NCI-H128 (cell line): ENCODE measurements at regions not wholly inside any gene's neighbourhood (a gene's known extent, or its start where the extent isn't known, plus 50 kb on each side); places are given as distances from the start of the nearest gene placed in this dataset.

ENCODE experiments used
- DNase-seq: peaks from one replicate; lab custom pipeline; 2025; ENCODE audit not compliant: unreplicated experiment; lab: John Stamatoyannopoulos, UW

GRCh38 chr16:55261301-55261700 lies 62.7 kb upstream of the IRX6 start:
- DNase-seq = no peak

- DNase-seq = no peak
These were observed 60.4 kb upstream of the IRX6 start for GRCh38 chr16:55263271-55264250.

DNA sequence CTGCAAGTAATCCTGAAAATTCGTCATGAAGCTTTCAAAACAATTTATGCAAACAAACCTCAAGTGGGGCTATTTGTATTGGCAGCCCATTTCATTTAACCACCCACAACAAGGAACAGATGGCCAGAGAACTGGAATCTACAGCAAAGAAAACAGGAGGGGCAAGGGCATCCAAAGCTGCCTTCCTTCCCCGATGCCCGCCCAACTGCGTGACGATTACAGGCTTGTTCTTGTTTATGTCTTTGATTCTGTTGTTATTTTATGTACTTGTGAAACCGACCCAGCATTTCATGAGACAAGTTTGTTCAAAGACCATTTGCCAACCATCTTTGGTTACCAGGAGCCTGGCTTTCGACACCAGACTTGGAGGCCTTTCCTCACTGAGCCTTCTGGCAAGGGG lies 59.1 kb upstream of the IRX6 start:
- no peak for DNase-seq

DNA sequence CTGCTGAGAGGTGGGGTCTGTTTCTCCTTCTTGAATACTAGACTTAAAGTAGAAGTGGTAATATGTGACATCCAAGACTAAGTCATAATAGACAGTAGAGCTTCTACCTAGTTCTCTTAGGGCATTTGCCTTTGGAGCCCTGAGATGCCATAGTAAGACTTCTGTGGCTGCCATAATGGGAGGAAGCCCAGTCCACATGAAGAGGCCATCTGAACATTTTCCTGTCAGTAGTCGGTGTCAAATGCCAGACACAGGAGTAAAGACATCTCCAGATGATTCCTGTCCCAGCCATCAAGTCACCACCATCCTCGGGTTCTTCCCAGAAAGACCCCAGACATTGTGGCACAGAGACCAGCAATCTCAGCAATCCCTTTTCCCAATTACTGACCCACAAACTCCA lies 58.1 kb upstream of the IRX6 start:
- DNase-seq = no peak

DNA sequence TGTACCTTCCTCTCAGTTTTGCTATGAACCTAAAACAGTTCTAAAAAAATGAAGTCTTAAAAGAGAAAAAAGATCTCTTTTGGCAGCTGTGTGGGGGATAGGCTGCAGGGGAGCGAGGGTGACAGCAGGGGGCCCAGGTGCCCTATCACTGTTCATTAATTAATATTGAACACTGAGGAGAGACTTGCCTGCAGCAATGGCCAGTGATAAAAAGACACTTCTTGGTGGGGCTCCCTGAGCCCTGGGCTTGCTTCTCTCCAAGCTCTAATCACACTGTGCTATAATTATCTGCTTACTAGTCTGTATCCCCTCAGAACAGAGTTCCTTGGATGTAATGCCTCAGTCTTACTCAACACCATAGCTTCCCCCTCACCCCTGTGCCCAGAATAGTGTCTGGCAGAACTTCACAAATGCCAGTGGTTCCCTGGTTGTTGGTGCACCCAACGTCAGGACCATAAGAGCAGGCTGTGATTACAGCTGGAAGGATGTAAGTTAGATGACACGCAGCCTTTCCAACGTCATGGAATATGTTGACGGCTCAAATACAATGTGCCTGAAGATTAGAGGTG lies 52.0 kb upstream of the IRX6 start:
- DNase-seq = no peak

GRCh38 chr16:55272744-55273143 lies 51.3 kb upstream of the IRX6 start:
- DNase-seq = no peak

DNA sequence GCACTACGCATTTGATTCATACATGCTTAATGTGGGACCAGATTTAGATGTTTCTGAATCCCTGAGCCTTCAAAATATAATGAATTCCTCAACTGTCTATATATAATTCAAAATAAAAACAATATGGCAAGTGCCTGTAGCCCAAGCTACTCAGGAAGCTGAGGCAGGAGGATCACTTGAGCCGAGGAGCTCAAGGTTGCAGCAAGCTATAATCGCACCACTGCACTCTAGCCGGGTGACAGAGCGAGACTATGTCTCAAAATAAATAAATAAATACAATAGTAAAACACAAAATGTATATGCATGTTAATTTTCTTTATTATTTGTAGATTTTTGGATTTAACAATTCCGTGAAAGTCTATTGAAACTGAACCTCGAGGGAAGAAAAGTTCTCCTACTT lies 50.6 kb upstream of the IRX6 start:
- no peak for DNase-seq

DNA sequence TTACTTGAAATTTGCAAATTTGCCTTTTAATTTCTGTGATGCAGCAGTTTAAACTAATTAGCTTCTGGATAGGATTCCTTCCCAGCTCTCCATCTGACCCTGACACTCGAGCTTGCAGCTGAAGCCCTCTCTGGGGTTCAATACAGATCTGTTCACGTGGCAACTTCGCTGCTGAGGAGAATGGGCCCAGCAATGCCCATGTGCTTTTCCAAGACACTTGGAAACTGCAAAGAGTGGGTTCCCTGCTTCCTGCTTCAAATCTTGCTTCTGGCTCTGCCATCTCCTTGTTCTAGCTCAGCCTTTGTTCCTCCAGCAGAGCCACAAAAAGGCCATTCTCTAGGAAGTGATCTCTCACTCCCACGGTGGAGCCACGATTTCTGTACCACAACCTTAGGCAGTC lies 50.0 kb upstream of the IRX6 start:
- no peak for DNase-seq
